ENCODE measurements at regions not wholly inside any gene's neighbourhood (a gene's known extent, or its start where the extent isn't known, plus 50 kb on each side); places are given as distances from the start of the nearest gene placed in this dataset.
A peak's percentile ranks its signal among the peaks of the same experiment; 100 is the strongest.

- no peak for DNase-seq
Observed at GRCh38 chr1:83813576-83813975, 185.4 kb downstream of the TTLL7 start.

- DNase-seq, result no peak
Observed at GRCh38 chr1:83810144-83810543, 188.8 kb downstream of the TTLL7 start.

GRCh38 chr1:83808536-83808935 lies 190.4 kb downstream of the TTLL7 start:
- DNase-seq, result no peak

GRCh38 chr1:83807821-83808220 lies 191.1 kb downstream of the TTLL7 start:
- DNase-seq, result no peak

GRCh38 chr1:83807231-83807630 lies 191.7 kb downstream of the TTLL7 start:
- DNase-seq, result no peak

GRCh38 chr1:83805921-83806320 lies 193.0 kb downstream of the TTLL7 start:
- no peak for DNase-seq

GRCh38 chr1:83802460-83803152 lies 196.3 kb downstream of the TTLL7 start:
- no peak for DNase-seq

- DNase-seq, result peak; percentile 98
Observed at GRCh38 chr1:83802023-83802422, 196.9 kb downstream of the TTLL7 start.

- DNase-seq, result no peak
Observed at GRCh38 chr1:83800066-83800465, 198.9 kb downstream of the TTLL7 start.

- DNase-seq, result peak; percentile 47
Observed at GRCh38 chr1:83799594-83799993, 199.3 kb downstream of the TTLL7 start.

GRCh38 chr1:83798965-83799364 lies 200.0 kb downstream of the TTLL7 start:
- DNase-seq, result no peak

- no peak for DNase-seq
Observed at GRCh38 chr1:83796409-83796808, 202.5 kb downstream of the TTLL7 start.

- no peak for DNase-seq
Observed at GRCh38 chr1:83794384-83794783, 204.5 kb downstream of the TTLL7 start.

- DNase-seq, result no peak
Observed at GRCh38 chr1:83791821-83792437, 207.0 kb downstream of the TTLL7 start.

- no peak for DNase-seq
Observed at GRCh38 chr1:83790446-83790845, 208.5 kb downstream of the TTLL7 start.

GRCh38 chr1:83787246-83787998 lies 211.5 kb downstream of the TTLL7 start:
- no peak for DNase-seq

- no peak for DNase-seq
Observed at GRCh38 chr1:83781667-83782066, 217.3 kb downstream of the TTLL7 start.

GRCh38 chr1:83779565-83779964 lies 219.4 kb downstream of the TTLL7 start:
- DNase-seq, result no peak

GRCh38 chr1:83777758-83778101 lies 221.2 kb downstream of the TTLL7 start:
- no peak for DNase-seq

GRCh38 chr1:83776913-83777757 lies 221.8 kb downstream of the TTLL7 start:
- no peak for DNase-seq

- no peak for DNase-seq
Observed at GRCh38 chr1:83775977-83776603, 222.8 kb downstream of the TTLL7 start.

GRCh38 chr1:83773059-83773458 lies 225.9 kb downstream of the TTLL7 start:
- DNase-seq, result no peak

- DNase-seq, result no peak
Observed at GRCh38 chr1:83770319-83770661, 228.6 kb downstream of the TTLL7 start.

Measured in NCI-H1105 treated with DMSO at 0.1 percent for 48 hours (cell line).